ENCODE measurements at regions not wholly inside any gene's neighbourhood (a gene's known extent, or its start where the extent isn't known, plus 50 kb on each side); places are given as distances from the start of the nearest gene placed in this dataset.
A peak's percentile ranks its signal among the peaks of the same experiment; 100 is the strongest.
"Not testable (repeated sequence)": the region's sequence is repeated elsewhere in the genome, so short reads cannot be mapped to it uniquely, and the experiment has no call there.

DNA sequence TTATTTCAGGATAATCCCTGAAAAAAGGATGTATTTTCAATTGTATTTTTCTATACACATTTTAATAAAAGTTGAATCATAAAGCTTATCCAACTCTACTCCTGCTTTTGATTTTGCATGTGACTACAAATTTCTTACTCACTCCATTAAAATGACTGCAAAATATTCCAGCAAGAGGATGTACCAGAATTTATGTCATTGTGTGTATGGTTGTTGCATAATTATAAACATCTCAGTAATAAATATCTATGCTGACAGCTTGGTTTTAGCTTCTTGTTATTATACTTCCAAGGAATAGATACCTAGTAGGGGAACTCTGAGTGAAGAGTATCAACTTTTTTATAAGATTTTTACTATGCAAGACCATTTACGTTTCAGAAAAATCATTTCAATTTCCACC, 463.2 kb upstream of the RUNX1 start:
- no peak for DNase-seq

DNA sequence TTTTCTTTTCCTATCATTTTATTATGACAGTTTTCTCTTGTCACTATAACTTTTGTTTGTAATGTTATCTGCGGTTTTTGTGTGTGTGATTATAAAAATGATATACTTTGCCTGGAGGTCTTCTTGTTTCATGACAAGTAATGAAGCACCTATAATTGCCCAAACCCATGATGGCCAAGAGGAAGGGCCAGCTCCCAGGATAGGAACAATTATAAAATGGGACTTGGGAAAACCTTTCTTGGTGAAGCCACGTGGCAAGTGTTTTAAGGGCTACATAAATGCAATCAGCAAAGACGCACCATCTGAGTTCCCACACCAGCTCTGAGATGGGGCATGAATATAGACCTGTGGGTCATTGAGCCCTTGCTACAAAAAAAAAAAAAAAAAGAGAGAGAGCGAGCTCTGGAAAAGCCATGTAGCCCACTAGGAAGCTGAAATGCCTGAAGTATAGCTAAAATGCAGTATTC, 462.6 kb upstream of the RUNX1 start:
- DNase-seq = no peak

DNA sequence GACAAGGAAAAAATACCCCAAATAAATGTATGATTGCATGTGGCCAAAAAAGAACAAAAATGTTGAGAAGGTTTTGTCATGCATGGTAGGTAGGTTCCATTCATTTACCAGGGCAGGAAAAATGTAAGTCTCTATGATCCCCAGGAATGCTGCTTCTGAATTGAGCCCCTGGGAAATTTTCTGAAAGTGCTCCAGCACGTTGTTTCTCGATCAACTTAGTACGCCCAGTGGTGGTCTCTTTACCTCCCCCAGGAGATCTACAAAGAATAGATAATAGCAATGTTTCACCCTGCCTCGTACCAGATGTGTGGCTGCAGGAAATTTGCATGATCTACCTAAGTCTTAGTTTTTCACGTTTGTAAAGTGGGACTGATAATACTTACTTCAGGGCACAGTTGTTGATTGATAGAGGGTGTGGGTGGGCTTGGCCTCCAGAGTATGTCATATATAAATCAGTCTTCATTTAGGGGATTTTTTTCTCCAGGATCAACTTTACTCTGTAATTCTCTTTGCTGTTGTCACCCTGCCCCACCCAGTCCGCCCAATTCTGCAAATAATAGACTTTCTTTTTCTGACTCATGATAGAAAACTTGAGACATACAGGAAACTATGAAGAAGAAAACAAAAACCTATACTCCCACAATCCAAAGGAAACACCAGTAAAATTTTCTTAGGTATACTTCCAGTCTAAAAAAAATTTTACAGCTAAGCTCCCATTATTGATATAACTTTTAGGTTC, 462.0 kb upstream of the RUNX1 start:
- no peak for DNase-seq

DNA sequence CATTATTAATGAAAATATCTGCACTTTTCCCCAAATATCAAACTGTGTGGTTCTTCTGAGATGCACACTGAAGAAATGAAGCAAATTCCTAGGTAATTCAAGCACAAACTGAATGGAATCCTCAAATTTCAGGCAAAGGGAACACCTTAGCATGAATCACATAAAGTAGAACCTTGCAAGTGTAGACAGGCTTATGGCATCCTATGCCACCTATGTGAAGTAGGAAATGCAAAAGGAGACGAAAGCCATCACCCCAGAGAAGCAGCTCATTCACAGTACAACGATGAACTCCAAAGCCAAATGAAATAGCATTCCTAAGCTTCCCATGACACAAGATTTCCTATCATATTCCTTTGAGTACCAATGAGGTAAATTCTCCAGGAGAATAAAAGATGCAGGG, 461.2 kb upstream of the RUNX1 start:
- DNase-seq = no peak

DNA sequence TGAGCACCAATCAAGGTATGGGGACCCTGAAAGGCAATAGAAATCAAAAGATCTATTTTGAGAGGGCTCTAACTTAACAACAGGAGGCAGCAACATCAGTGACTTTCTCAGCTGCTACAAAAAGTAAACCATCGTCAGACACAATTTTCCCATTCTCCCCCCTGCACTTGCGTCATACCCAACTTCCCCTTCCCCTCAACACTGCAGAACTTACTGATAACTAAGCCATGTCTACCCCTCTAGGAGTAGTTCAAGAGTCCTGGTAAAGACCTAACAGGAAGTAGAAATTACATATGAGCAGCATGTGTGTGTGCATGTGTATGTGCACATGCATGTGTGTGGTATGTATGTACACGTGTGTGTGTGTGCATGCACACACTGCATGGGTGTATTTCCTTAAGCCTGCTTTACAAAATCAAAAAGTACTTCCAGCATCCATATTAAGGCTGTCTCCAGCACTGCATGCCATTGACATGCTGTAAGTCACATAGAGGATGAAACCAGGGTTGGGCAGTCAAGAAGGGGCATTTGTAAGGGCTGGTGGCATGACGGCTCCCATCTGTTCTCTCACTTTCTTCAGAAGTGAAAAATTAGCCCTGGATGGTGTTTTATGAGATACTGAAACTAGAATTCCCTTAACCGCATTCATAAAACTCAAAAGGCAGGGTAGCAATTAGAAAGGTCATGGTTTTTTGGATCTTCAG, 460.1 kb upstream of the RUNX1 start:
- no peak for DNase-seq

GRCh38 chr21:35508139-35508888, 459.2 kb upstream of the RUNX1 start:
- no peak for DNase-seq

DNA sequence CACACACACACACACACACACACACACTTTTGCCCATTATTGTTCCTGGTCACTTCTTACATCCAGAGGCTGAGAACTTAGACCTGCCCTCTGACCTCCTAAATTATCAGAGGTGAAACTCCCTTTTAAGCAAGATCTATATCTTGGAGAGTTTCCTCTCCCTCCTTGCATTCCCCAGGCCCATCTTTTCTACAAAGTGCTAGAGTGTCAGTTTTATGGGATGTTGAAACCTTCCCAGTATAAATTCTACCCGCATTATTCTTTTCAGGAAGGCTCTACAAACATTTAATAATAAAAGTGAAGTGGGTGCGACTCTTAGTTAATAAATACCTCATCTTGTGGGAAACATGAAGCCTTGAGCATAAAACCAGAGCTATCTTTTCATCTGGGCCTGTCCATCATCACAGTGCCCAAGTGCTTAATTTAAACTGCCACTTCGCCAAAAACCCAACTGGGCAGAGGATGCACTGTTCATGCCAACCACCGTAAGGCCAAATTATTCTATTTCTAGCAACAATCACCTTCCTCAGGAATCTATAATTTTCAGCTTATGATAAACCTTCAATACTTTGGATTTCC, 458.2 kb upstream of the RUNX1 start:
- DNase-seq = no peak

DNA sequence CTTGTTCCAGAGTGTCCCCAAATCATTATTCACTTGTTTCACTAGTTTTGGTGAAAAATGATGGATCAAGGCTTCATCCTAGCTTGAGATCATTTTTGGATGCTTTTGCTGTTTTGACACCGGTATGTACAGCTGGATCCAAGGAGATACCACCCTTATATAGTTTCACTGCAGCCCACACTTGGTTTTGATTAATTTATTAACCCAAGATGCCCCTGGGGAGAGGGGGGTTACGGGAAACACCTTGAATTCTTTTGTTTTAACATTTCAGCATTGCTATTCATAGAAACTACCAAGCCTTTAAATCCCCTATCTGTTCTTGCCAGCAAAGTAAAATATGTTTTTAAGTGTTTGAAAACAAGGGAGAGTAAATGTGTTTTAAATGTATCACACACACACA, 457.7 kb upstream of the RUNX1 start:
- no peak for DNase-seq

DNA sequence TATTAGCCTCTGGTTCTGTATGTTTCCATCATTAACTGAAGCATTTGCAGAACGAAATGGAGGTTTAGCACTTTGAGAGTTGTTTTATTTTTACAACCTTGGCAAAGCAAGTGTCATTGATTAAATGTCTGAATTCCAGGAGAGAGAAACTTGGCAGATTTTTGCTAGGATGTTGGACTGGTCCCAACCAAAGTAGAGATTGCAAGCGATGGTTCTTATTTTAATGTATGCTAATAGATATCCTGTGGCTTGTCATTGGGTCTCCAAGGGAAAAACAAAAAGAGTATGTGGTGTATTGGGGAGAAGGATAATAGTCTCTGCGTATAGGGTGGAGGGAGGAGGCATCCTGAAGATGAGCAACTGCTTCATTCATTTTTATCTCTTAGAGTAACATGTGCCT, 457.2 kb upstream of the RUNX1 start:
- no peak for DNase-seq

DNA sequence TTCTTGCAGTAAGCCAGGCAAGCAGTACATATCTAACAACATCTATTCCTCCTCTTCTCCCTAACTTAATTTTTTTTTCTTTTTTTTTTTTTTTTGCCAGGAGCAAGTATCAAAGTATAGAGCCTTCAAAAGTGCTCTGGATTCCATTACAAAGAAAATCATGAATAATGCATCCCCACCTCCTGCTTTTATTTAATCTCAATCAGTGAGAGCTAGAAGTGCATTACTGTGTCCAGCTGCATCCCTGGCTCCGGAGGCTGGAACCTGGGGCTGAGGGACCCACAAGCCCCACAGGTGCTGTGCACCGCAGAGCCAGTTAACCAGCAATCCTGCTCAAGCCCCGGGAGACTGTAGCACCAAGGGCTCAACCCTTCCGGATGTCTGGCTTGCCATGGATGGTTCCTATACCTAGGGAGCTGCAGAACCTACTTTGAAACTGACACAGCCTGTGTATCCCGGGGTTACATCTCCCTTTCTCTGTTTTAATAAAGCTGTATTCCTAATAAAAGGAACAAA, 455.9 kb upstream of the RUNX1 start:
- no peak for DNase-seq

- no peak for DNase-seq
These were observed 455.2 kb upstream of the RUNX1 start for GRCh38 chr21:35504277-35504676.

GRCh38 chr21:35503671-35504070, 454.6 kb upstream of the RUNX1 start:
- no peak for DNase-seq

- DNase-seq = no peak
These were observed 453.7 kb upstream of the RUNX1 start for GRCh38 chr21:35502821-35503220.

DNA sequence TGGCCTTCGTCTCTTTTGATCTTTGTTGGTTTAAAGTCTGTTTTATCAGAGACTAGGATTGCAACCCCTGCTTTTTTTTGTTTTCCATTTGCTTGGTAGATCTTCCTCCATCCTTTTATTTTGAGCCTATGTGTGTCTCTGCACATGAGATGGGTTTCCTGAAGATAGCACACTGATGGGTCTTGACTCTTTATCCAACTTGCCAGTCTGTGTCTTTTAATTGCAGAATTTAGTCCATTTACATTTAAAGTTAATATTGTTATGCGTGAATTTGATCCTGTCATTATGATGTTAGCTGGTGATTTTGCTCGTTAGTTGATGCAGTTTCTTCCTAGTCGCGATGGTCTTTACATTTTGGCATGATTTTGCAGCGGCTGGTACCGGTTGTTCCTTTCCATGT, 448.4 kb upstream of the RUNX1 start:
- not testable (repeated sequence) for DNase-seq

DNA sequence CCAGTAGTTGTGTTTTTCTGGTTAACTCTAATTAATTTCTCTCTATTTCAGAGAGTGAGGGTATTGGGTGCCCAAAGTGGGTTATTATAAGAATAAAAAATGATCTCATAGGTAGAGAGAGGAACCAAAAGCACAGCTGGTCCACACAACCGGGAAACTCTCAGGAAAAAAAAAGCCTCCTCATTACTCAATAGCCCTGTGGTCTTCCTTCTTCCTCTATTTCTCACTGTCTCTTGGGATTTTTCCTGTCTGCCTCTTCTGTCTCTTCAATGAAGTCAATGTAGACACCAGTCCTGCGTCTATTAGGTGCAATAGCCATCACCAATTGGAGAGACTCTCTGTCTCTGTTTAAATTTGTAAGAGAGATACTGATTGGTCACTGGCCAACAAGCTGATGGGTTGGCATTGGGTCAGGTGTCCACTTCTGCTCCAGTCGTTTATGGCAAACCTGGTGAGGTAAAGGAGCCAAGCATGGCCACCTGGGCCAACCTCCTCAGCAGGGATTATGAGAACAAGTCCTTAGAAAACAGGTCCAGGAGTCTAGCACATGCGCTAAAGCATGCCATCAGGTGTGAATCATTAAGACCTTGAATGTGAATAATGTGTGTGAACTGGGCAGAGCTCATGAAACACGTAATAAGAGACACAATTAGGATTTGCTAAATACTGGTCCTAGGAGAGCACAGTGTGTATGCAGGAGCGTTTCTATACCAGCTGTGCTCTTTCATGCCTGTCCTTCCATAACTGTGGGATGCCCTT, 443.0 kb upstream of the RUNX1 start:
- no peak for DNase-seq

GRCh38 chr21:35491114-35491513, 442.0 kb upstream of the RUNX1 start:
- DNase-seq = peak; percentile 4

GRCh38 chr21:35489389-35489980, 440.4 kb upstream of the RUNX1 start:
- no peak for DNase-seq

- no peak for DNase-seq
These were observed 439.8 kb upstream of the RUNX1 start for GRCh38 chr21:35488946-35489345.

- no peak for DNase-seq
These were observed 436.3 kb upstream of the RUNX1 start for GRCh38 chr21:35485364-35485763.

DNA sequence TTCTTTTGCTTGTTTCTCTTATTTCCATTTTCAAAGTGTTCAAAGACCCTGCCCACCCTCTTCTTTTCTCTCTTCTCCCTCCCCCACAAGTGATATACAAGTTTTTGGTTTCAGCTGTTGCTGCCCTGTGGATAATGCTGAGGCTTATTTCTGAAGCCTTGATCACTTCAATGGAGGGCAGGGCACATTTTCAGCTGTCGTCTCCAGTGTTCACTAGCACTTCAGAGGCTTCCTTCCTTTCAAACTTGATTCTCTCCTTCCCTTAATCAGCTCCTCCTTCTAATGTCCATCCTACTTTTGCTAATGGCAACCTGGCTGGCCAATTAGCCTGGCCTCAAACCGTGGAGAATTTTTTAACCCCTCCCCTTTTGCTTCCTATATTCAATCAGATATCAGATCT, 435.7 kb upstream of the RUNX1 start:
- no peak for DNase-seq

- no peak for DNase-seq
These were observed 434.9 kb upstream of the RUNX1 start for GRCh38 chr21:35484032-35484431.

Measured in kidney glomerular epithelial cell (primary cell).